ENCODE measurements at regions not wholly inside any gene's neighbourhood (a gene's known extent, or its start where the extent isn't known, plus 50 kb on each side); places are given as distances from the start of the nearest gene placed in this dataset.

- TF ChIP-seq, protein P1, sequence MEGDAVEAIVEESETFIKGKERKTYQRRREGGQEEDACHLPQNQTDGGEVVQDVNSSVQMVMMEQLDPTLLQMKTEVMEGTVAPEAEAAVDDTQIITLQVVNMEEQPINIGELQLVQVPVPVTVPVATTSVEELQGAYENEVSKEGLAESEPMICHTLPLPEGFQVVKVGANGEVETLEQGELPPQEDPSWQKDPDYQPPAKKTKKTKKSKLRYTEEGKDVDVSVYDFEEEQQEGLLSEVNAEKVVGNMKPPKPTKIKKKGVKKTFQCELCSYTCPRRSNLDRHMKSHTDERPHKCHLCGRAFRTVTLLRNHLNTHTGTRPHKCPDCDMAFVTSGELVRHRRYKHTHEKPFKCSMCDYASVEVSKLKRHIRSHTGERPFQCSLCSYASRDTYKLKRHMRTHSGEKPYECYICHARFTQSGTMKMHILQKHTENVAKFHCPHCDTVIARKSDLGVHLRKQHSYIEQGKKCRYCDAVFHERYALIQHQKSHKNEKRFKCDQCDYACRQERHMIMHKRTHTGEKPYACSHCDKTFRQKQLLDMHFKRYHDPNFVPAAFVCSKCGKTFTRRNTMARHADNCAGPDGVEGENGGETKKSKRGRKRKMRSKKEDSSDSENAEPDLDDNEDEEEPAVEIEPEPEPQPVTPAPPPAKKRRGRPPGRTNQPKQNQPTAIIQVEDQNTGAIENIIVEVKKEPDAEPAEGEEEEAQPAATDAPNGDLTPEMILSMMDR (IDR thresholded peaks at IDR 0.05), result no peak
- TF ChIP-seq POLR2A (IDR thresholded peaks at IDR 0.05), result no peak
Measured at GRCh38 chr12:115830633-115831032, 446.9 kb downstream of the MED13L start.
